ENCODE measurements at regions not wholly inside any gene's neighbourhood (a gene's known extent, or its start where the extent isn't known, plus 50 kb on each side); places are given as distances from the start of the nearest gene placed in this dataset.

- TF ChIP-seq CTCF (conservative IDR thresholded peaks at IDR 0.05), result no peak
- Histone ChIP-seq H3K14ac (ENCODE audit: insufficient read depth, low read length) (no peak overlapping the region), H4K91ac (ENCODE audit: insufficient read length, low read depth, low read length) (no peak overlapping the region), H3K9me3 (ENCODE audit: control insufficient read depth, low read depth, low read length) (no peaks in the 10 kb centered on the region), H3K4me1 (ENCODE audit: insufficient read depth, low read length) (no peaks in the 10 kb centered on the region), H2BK15ac (ENCODE audit: low read depth, low read length) (no peak overlapping the region), H3K27ac (ENCODE audit: insufficient read length, low read depth, low read length) (no peak overlapping the region), H3K27me3 (ENCODE audit: insufficient read depth, low read length) (no peaks in the 10 kb centered on the region), H3K23ac (ENCODE audit: insufficient read length, low read depth, low read length) (no peak overlapping the region), H3K4me2 (ENCODE audit: insufficient read depth, insufficient read length, low read length) (no peak overlapping the region), H2BK12ac (ENCODE audit: insufficient read length, low read depth, low read length) (no peak overlapping the region), H3K18ac (ENCODE audit: insufficient read length, low read depth, low read length) (no peak overlapping the region), H4K8ac (replicated peaks; ENCODE audit: insufficient read length, low read depth, low read length) (no peak overlapping the region), H3K9ac (ENCODE audit: extremely low read depth, insufficient read length, low read length) (no peak overlapping the region), H2BK20ac (ENCODE audit: low read depth, low read length, poor library complexity, severe bottlenecking) (no peak overlapping the region), H2BK5ac (ENCODE audit: insufficient read length, low read length) (no peak overlapping the region), H2BK120ac (ENCODE audit: low read depth, low read length, poor library complexity, severe bottlenecking) (no peak overlapping the region), H3K79me1 (ENCODE audit: insufficient read depth, low read depth, low read length, poor library complexity, severe bottlenecking) (no peaks in the 10 kb centered on the region), H3T11ph (ENCODE audit: low read length) (no peak overlapping the region), H3K79me2 (ENCODE audit: insufficient read depth, low read length) (no peaks in the 10 kb centered on the region), H2AK5ac (ENCODE audit: insufficient read length, low read length) (no peak overlapping the region), H3K56ac (ENCODE audit: insufficient read length, low read depth, low read length) (no peak overlapping the region), H2AFZ (ENCODE audit: low read length) (no peak overlapping the region), H4K5ac (ENCODE audit: insufficient read length, low read depth, low read length) (no peak overlapping the region), H3K4ac (ENCODE audit: low read depth, low read length) (no peak overlapping the region), H3K23me2 (ENCODE audit: insufficient read length, low read depth, low read length, poor library complexity, severe bottlenecking) (no peaks in the 10 kb centered on the region), H4K20me1 (ENCODE audit: control insufficient read depth, insufficient read depth, insufficient read length) (no peaks in the 10 kb centered on the region)
- H3K27ac Mint-ChIP-seq, result no peak overlapping the region
- H3K36me3 Mint-ChIP-seq (ENCODE audit: insufficient read depth in 1 of 3, low read depth in 3 of 3), result no peaks in the 10 kb centered on the region
- no peaks in the 10 kb centered on the region for H3K27me3 Mint-ChIP-seq (ENCODE audit: low read depth)
- H3K9me3 Mint-ChIP-seq, result no peaks in the 10 kb centered on the region
- no peak for DNase-seq
- no CpG with 5 or more reads among the region's 7 CpGs for WGBS (ENCODE audit: extremely low coverage, insufficient read length, low lambda C conversion rate)
- no peaks in the 10 kb centered on the region; a peak in 1 of 4 replicates for H3K4me1 Mint-ChIP-seq
- H3K4me3 Mint-ChIP-seq, result no peak overlapping the region
Observed at GRCh38 chr13:58024103-58024502, 392.6 kb downstream of the PCDH17 start.
